ENCODE measurements at regions not wholly inside any gene's neighbourhood (a gene's known extent, or its start where the extent isn't known, plus 50 kb on each side); places are given as distances from the start of the nearest gene placed in this dataset.

DNA sequence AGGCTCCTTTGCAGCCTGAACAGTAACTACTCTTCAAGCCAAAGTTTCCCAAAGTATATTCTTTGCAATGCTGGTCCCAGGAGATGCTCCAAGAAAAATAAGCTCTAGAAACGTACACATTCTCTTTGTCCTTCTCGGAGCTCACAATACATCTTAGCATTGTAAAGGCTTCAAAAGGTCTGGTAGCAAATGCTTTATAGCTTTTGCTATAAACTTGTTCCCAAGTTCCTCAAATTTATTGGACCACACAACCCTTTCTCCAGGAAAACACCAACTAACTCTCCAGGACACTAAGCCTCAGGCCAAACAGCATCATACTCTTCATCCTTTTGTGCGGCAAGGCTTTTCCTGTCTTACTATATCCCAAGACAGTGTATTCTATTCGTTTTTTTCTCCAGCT is 455.6 kb upstream of the PROK2 start:
- DNase-seq (ENCODE audit: low read depth, low spot score): no peak

GRCh38 chr3:72238801-72239200 is 453.9 kb upstream of the PROK2 start:
- no peak for DNase-seq (ENCODE audit: low read depth, low spot score)

- no peak for DNase-seq (ENCODE audit: low read depth, low spot score)
Measured at GRCh38 chr3:72238010-72238691, 453.2 kb upstream of the PROK2 start.

- no peak for DNase-seq (ENCODE audit: low read depth, low spot score)
Measured at GRCh38 chr3:72237679-72238009, 452.7 kb upstream of the PROK2 start.

GRCh38 chr3:72234391-72234790 is 449.4 kb upstream of the PROK2 start:
- no peak for DNase-seq (ENCODE audit: low read depth, low spot score)

- no peak for DNase-seq (ENCODE audit: low read depth, low spot score)
Measured at GRCh38 chr3:72233571-72233970, 448.6 kb upstream of the PROK2 start.

DNA sequence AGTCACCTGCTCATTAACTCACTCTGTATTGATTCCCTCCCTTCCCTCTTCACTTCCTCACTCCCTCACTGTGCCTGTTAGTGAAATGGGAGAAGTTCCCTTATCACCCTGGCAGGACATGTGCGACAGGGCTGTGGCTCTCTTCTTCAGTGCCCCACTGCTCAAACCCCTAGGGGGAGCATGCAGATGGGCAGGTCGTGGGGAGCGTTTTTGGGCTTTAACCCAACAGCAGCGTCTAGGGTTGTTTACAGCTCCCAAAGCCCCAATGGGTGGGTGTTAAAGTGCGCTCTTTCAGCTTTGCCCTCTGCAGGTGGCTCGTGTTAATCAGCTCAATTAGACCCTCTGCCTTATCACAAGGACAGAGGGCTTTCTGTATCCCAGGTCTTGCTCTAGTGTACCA is 447.8 kb upstream of the PROK2 start:
- DNase-seq (ENCODE audit: low read depth, low spot score): no peak

- no peak for DNase-seq (ENCODE audit: low read depth, low spot score)
Measured at GRCh38 chr3:72232331-72232730, 447.4 kb upstream of the PROK2 start.

- DNase-seq (ENCODE audit: low read depth, low spot score): no peak
Measured at GRCh38 chr3:72231439-72232196, 446.7 kb upstream of the PROK2 start.

- no peak for DNase-seq (ENCODE audit: low read depth, low spot score)
Measured at GRCh38 chr3:72230774-72231379, 445.9 kb upstream of the PROK2 start.

DNA sequence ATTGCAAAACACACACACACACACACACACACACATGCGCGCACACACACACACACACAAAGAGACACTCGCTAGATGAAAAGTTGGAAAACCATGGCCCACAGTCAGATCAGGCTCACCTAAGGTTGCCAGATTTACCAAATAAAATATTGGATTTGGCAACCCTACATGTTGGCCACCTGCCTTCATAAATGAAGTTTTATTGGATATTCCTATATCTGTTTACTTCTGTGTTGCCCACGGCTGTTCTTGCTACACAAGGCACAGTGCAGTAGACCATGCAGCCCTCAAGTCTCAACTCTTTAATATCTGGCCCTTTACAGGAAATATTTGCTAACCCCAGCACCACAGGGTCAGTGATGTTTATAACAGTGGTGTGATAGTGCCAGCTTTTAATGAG is 445.0 kb upstream of the PROK2 start:
- no peak for DNase-seq (ENCODE audit: low read depth, low spot score)

DNA sequence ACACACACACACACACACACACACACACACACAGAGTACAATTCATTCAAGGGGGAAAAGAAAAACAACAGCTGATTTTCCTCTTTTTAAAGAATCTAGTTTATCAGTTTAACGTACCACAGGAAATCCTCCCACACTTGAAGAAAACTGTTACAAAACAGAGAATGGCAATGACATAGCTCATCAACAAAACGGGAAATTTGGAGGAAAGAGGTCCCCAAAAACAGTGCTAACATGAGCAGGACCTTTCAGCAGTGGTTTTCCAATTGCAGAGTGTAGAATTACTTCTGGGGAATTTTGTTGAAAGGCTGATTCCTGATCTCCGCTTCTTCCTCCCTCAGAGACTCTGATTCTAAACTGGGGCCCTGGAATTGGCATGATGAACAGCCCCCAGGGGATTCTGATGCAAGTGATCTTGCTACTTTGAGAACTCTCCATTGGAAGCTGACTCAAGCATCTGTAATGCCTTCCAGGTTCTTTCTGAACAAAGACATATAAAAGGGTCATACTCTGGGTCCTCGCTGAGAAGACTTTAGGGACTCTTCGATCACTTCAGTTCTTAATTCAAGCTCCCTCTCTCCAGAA is 442.6 kb upstream of the PROK2 start:
- no peak for DNase-seq (ENCODE audit: low read depth, low spot score)

- no peak for DNase-seq (ENCODE audit: low read depth, low spot score)
Measured at GRCh38 chr3:72224804-72225509, 440.0 kb upstream of the PROK2 start.

DNA sequence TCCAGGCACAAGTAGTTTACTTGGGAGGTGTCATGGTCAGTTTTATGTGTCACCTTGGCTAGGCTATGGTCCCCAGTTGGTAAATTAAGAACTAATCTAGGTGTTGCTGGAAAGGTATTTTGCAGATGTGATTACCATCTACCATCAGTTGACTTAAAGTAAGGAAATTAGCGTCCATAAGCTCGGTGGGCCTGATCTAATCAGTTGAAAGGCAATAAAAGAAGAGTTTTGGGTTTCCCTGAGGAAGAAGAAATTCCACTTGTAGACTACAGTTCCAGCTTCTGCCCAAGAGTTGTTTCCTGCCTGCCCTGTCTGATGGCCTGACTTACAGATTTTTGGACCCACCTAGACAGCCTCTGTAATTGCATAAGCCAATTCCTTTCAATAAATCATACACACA is 438.7 kb upstream of the PROK2 start:
- DNase-seq (ENCODE audit: low read depth, low spot score): no peak

DNA sequence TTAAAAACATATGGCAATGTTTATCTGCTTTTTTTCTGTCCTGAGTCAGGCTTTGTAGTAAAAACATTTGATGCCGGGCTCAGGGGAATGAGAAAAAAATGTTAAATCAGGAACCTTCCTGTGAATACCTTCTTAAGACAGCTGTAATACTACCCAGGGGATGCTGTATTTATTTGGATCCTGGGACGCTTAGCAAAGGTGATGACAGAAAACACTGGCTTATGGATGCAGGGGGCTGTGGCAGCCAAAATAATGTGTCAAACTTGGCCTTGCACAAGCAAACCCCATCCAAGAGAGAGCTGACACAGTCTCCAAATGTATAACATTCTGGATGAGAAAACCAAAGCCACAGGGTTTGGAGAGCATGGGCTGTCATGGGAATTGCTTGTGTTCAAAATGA is 438.2 kb upstream of the PROK2 start:
- no peak for DNase-seq (ENCODE audit: low read depth, low spot score)

- no peak for DNase-seq (ENCODE audit: low read depth, low spot score)
Measured at GRCh38 chr3:72222410-72222809, 437.5 kb upstream of the PROK2 start.

DNA sequence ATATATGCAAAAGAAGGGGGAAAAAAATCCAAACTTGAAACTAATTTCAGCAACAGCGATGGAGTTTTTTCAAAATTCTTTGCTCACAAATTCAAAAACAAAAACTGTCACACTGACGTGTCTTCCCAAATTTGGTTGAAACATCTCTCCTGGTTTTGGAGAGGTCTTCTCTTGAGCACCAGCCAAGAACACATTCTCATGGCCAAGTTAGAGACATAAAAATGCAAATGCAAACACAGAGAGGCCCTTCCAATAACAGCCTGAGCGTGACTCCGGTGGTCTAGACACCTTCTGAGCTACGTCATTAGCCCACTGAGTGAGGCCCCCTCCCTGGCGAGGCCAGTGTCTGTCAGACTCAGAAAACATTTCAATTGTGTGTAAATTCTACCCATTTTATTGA is 436.0 kb upstream of the PROK2 start:
- no peak for DNase-seq (ENCODE audit: low read depth, low spot score)

DNA sequence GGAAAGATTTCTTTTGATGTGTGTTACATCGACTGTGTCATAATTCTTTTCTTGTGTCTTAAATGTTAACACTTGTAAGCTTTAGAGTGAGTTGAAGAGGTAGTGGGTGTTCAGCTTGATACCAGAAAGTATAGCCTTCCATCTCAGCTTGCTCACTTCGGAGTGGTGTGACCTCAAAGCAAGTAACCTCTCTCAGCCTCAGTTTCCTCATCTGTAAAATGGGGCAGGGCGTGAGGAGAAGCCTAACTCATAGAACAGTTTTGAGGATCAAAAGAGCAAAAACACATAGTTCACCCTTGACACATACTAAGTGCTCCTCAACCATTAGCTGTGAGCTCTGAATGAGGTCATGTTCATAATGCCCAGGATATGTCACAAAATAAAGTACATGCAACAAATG is 434.8 kb upstream of the PROK2 start:
- DNase-seq (ENCODE audit: low read depth, low spot score): no peak

GRCh38 chr3:72217570-72217969 is 432.6 kb upstream of the PROK2 start:
- no peak for DNase-seq (ENCODE audit: low read depth, low spot score)

DNA sequence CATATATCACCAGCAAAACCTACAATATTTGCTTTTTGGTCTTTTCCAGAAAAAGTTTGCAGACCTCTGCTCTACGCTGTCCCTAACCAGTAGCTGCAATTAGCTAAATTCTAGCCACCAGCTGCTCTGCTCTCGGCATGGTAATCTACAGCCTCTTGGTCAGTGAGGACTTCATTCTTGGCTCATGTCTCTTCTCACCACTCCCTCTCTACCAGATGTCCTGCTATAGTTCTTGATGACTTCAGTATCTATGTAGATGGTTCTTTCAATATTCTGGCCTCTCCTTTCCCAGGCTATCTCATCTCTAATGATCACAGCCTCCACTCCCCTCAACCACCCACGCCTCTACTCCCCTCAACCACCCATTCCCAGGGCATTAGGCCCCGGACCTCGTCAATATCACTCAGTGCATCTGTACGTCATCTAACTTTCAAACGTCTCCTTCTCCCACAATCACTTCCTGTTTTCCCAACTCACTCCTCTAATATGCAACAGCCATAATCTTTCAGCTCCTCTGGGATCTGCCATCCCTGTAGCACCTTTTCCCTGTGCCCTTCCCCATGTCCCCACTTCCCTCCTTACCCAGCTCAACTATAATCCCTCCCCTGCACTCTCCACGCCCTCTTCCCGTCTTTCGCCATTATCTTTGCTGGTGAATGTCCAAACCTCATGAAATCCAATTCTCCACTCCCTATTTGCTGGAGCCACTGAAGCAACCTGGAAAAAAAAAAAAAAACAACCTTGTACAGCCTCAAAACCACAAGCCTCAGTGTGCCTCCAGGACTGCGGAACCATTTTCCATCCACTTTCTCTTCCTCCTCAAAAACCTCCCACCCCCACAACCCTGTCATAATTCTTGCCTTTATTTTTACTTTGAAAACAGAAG is 429.4 kb upstream of the PROK2 start:
- no peak for DNase-seq (ENCODE audit: low read depth, low spot score)

Measured in activated CD4-positive, CD25-positive, alpha-beta regulatory T cell treated with anti-CD3 and anti-CD28 coated beads, Interleukin-2, amount 50 U/mL, for 16 hours (primary cell).